ENCODE measurements at regions not wholly inside any gene's neighbourhood (a gene's known extent, or its start where the extent isn't known, plus 50 kb on each side); places are given as distances from the start of the nearest gene placed in this dataset.

- no peak for DNase-seq
These were observed 100.9 kb upstream of the NEBL start for GRCh38 chr10:20998036-20998435.

- DNase-seq = no peak
These were observed 98.2 kb upstream of the NEBL start for GRCh38 chr10:20995123-20995987.

DNA sequence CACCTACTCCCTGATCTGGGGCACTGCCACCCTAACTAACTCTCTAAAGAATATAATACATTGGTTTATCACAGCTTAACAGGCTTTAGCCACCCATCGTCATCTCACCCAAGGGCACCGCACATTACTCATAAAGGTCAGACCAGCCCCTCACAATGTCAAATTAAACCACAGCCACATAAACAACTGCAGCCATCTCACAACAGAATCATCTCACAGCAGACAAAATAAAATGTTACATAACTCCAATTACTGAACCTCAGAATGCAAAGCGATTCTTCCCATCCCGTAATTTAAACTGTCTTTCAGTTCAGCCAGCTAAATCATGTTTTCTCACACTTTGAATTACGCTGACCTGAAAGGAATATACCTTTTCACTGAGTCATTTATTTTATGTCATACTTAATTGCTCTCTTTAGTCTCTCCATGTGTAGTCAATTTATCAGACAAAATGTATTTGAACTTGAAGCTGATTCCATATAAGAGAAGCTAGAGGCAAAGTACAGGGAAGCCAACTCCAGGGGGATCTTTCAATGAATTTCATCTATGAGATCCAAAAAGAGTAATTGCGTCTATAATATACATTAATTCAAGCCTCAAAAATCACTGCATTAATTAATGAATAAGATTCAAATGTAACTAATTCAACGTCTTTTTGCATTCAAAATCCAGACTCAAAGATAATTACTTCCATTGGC lies 96.9 kb upstream of the NEBL start:
- no peak for DNase-seq

DNA sequence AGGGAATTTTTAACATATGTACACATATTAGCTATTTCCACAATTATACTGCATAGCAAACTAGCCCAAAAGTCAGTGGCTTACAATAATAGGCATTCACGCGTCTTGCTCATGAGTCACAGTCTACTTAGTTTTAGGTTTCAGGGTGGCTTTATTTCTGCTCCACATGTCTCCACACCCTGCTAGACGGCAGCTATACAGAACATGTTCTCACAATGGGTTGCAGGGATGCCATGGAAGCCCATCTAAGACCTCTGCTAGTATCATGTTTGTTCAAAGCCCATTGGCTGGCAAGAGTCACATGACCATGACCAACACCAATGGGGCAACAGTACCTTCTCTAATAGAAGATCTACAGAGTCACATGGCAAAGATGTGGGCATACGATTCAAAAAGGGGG lies 96.3 kb upstream of the NEBL start:
- DNase-seq = no peak

DNA sequence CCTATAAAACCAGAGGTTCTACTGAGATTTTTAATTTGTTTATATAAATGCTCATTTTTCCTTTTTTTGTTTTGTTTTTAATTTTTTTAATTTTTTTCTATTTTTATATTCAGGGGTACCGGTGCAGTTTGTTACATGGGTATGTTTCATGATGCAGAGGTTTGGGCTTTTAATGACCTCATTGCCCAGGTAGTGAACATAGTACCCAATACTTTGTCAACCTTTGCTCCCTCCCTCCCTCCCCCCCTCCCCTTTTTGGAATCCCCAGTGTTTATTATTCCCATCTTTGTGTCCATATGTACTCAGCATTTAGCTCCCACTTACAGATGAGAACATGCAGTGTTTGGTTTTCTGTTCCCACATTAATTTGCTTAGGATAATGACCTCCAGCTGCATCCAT lies 94.4 kb upstream of the NEBL start:
- no peak for DNase-seq

- DNase-seq = no peak
These were observed 93.5 kb upstream of the NEBL start for GRCh38 chr10:20990604-20991003.

DNA sequence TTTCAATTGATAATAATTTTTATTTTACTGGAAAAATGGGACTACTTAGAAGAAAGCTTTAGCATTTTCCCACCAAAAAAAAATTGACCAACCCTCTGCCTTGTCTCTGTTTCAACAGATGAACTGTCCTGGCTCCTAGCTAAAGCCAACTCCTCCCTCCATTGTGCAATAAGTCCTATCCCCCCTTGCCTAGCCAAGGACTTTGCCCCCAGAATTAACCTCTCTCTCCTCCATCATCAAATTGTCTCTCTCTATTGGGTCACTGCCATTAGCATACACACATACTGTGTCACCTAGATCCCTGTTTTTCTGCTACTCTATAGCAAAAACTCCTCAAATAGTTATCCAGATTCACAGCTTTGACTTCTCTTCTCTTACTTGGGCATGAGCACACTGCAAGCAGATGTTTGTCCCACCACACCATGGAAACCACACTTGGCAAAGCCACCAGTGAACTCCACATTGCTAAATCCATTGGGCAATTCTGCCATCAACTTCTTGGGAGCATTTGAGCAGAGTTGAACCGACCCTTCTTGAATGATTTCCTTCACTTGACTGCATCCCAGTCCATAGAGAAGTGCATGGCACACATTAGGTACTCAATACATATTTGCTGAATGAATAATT lies 91.4 kb upstream of the NEBL start:
- DNase-seq = no peak

DNA sequence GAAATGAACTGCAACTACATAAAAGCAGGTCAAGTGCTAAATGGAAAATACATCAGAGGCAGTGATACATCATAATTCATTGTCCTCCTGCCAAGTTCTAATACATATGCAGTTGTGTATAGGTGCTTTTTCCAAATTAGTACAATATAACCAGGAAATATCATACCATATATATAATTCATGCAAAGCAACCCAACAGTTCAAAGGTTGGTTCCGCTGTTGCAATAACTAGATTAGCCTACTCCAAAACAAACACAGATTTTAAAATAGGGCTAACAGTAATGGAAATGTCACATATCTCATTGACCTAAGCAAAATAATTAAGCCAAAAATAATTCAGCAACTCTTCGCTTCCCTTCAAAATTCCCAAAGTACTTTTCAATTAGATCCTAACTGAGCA lies 88.9 kb upstream of the NEBL start:
- no peak for DNase-seq

DNA sequence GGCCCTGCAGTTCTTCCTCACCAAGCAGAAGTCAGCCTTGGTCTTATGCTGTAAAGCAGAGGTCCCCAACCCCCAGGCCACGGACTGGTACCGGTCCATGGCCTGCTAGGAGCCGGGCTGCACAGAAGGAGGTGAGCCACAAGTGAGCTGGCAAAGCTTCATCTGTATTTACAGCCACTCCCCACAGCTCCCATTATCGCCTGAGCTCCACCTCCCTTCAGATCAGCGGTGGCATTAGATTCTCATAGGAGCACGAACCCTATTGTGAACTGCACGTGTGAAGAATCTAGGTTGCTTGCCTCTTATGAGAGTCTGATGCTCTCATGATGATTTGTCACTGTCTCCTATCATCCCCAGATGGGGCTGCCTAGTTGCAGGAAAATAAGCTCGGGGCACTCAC lies 87.6 kb upstream of the NEBL start:
- DNase-seq = no peak

GRCh38 chr10:20981419-20981953 lies 84.4 kb upstream of the NEBL start:
- no peak for DNase-seq

- no peak for DNase-seq
These were observed 81.5 kb upstream of the NEBL start for GRCh38 chr10:20978617-20979016.

DNA sequence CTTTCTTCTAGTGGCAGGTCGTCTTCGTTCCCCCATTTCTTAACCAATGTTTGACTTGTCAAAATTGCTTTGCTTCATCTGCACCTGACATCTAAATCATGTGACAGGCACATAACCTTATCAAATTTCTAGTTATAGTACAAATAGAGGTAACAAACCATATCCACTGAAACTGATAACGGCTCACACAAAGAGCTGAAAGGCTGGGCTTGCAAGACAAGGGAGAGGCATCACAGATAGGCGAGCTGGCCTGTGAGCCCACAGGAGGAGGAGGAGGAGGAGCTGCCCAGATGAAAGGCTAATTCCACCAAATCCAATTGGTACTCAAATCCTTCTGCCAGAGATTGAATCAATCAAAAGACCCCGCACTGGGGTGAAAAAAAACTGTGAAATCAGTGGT lies 80.2 kb upstream of the NEBL start:
- DNase-seq = no peak

DNA sequence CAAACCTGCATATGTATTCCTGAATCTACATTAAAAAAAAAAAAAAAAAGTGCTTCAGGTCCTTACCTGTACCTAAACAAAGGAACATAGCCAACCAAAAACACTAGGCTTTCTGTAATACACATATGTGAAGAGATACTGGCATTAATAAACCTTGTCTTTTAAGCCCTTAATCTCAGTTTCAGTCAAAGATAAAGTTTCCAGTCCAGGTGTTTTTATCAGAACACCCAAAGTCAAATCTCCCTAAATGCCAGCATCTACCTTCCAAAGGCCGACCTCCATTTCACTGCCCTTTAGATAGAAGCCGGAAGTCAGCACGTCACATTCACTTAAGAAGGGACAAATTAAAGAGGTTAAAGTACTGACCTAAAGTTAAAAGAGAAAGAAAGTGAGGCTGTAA lies 79.8 kb upstream of the NEBL start:
- DNase-seq = no peak

DNA sequence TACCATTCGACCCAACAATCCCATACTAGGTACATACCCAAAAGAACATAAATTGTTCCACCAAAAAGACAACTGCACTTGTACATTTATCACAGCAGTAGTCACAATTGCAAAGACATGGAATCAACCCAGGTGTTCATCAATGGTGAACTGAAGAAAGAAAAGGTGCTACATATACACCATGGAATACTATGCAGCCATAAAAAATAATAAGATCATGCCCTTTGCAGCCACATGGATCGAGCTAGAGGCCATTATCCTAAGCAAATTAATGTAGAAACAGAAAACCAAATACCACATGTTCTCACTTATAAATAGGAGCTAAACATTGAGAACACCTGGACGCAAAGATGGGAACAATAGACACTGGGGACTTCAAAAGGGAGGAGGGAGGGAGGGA lies 79.3 kb upstream of the NEBL start:
- DNase-seq = no peak

DNA sequence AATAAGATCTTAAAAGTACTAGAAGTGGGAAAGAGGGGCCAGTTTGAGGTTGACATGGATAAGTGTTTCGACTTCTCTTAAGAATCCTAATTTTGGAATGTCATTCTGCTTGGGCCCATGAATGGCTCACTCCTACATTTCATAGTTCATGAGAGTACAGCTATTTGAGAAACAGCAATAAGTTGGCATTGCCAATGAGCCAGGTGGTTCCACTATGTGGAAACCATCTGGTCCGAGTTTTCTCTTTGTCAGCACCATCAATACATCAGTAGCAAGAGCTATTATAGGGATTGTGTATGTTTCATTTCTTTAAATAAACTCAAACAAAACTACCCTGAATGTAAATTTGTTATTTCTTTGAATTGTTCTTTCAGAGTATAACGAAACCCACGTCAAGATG lies 78.1 kb upstream of the NEBL start:
- DNase-seq = no peak

GRCh38 chr10:20972925-20973324 lies 75.8 kb upstream of the NEBL start:
- DNase-seq = no peak

- DNase-seq = no peak
These were observed 74.8 kb upstream of the NEBL start for GRCh38 chr10:20971901-20972300.

DNA sequence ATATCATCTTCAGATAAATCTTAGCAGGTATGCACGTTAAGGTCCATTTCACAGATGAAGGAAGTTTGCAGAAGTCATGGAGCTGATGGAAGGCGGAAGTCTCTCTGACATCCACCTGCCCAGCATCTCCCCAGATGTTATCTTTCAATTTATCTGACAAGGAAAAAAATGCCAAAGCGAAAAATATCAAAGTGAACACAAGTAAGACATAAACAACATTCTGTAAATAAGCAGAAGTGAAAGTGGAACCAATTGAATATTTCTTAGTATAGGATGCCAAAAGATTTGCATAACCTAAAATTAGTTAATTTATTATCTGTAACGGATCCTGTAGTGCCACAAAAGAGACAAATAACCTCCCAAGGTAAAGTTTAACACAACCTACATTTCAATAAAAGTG lies 73.6 kb upstream of the NEBL start:
- no peak for DNase-seq

DNA sequence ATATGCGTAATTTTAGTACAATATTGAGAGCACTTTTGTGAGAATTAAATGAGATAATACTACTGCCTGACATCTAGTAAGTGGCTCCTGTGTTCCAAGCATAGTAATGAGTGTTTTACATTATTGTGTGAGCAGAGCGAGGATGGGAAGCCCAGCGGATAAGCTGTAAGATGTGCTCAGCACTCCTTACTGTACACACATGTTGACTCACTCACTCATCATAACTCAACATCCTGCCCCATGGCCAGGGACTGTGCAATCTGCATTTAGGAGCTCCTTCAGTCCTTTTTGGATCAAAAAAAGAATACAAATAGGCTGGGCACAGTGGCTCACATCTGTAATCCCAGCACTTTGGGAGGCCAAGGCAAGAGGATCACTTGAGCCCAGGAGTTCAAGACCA lies 72.9 kb upstream of the NEBL start:
- DNase-seq = no peak

DNA sequence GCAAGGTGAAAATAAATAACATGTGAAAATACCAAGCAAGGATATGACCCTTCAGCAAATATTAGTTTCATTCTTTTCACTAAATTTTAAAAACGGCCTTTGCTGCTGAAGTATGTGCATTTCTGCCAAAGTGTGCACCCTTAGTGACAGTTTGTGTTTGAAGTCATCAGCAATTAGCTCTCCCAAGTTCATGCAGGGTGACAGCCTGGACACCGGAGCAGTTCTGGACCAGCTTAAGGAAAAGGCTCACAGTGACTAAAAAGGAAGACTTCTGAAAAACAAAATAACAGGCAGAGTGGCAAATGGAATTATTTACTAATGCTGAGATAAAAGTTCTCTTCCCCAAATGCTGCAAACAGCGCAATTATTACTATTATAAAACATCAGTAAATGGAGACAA lies 69.3 kb upstream of the NEBL start:
- DNase-seq = no peak

DNA sequence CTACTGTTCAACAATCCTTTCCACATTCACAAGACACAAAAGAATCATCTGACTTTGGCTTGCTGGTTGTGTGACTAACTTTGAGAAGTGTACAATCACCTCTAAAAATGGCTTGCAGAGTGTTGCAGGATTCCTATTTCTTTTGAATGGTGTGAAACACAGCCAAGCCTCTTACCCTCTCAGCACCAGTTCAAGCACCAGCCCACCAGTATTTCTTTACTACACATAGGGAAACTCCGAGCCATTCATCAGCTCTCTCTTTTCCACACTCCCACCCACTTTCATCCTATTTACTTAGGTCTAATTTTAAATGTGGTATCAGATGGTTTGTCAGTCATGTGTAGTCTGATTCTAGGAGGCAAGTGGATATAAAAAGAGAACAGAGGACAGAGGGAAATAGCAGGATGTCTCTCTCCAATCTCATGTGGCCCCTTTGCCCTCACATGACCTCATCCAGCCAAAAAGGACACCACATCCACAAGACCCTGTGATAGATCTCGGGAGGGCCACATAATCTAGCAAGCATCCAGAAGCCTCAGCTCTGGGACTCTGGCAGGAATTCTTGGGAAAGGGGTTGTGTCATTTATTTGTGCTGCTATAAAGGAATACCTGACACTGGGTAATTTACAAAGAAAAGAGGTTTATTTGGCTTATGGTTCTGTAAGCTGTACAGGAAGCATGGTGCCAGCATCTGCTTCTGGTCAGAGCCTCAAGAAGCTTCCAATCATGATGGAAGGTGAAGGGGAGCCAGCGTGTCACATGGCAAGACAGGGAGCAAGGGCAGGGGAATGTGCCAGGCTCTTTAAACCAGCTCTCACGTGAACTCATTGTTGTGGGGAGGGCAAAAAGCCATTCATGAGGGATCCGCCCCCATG lies 66.8 kb upstream of the NEBL start:
- DNase-seq = no peak

- no peak for DNase-seq
These were observed 65.9 kb upstream of the NEBL start for GRCh38 chr10:20963056-20963455.

DNA sequence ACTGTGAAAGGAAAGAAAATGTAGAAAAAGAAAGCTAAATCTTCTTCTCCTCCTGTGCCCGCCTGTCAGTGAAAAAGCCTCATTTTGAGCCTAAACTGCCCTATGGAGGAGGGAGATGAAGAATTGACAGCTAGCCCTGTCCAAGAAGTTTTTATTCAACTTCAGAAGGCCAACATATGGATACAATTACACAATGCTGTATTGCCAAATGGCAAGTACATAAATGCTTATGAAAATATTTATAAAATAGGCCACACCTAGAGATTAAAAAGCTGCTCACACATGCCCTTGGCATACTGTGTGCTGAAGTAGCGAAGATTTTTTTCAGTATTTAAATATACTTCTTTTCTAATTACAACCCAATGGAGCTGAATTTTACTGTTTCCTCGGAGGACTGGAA lies 65.1 kb upstream of the NEBL start:
- no peak for DNase-seq
